GM20000 (cell line): ENCODE measurements at regions not wholly inside any gene's neighbourhood (a gene's known extent, or its start where the extent isn't known, plus 50 kb on each side); places are given as distances from the start of the nearest gene placed in this dataset.

ENCODE experiments used
- DNase-seq: peaks from one replicate; pipeline ENCODE4 v3.0.0; 2012; ENCODE audit warnings: low spot score
- TF ChIP-seq, protein P1 (sequence below): IDR thresholded peaks from 2 replicates; pipeline ENCODE4 v1.5.1; 2012; ENCODE audit warnings: mild to moderate bottlenecking, control low read depth; ENCODE audit errors: extremely low read depth, missing control alignments

DNA sequence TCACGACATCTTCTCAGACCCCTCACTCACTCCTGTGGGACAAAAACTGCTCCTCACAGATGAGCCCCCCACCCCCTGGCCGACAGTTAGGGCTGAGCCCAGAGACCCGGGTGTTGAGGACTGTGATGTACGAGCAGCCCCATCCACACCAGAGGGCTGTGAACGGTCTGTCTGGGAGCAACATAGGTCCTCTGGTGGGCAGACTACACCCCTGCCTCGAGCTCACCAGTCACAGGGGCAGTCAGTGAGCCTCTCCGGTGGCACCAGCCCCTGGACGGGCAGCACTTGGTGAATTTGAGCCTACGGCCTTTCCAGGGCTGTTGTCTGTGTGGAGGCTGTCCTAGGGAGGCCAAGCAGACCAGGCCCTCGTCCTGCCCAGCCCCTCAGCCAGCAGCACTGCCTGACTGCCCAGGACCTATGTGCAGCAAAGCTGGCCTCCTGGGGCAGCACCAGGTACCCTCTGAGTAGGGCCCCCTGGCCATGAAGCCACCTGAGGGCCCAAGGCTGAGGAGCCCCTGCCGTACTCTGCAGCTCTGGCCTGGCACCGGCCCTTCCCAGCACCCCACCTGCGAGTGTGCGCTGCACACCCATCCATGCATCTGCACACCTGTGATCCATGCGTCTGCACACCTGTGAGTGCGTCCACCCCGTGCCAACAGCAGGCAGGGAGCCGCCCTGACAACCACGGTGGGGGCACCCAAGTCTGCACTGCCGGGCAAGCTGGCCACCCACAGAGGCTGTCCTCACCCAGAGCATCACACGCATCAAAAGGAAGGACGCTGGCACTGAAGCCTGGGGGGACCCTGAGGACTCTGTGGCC lies 111.6 kb upstream of the NKX1-1 start:
- DNase-seq, result no peak
- TF ChIP-seq, protein P1, sequence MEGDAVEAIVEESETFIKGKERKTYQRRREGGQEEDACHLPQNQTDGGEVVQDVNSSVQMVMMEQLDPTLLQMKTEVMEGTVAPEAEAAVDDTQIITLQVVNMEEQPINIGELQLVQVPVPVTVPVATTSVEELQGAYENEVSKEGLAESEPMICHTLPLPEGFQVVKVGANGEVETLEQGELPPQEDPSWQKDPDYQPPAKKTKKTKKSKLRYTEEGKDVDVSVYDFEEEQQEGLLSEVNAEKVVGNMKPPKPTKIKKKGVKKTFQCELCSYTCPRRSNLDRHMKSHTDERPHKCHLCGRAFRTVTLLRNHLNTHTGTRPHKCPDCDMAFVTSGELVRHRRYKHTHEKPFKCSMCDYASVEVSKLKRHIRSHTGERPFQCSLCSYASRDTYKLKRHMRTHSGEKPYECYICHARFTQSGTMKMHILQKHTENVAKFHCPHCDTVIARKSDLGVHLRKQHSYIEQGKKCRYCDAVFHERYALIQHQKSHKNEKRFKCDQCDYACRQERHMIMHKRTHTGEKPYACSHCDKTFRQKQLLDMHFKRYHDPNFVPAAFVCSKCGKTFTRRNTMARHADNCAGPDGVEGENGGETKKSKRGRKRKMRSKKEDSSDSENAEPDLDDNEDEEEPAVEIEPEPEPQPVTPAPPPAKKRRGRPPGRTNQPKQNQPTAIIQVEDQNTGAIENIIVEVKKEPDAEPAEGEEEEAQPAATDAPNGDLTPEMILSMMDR, result no peak

DNA sequence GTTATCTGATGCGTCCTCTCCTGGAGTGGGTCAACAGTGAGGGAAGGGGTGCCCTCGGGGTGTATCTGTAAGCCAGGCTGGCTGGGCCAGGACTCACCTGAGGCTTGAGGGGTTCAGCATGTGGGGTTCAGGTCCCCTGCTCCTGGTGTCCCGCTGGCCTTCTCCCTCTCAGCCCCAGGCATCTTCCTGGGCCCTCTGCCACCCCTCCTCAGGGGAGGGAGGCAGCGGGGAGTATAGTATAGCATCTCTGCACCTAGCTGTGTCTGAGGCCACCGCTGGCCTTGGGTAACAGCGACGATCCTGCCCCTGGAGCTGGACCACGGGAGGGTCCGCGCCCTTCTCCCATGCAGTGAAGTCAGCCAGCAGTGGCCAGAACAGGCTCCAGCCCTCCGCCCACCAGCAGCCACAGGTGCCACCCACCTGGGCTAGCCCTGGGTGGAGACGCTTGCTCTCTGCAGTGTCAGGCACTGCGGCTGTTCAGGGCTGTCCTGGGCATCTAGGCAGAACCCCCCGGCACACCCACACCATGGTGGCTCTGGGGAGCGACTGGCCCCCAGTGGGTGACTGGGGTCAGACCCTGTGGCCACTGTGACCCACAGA lies 110.7 kb upstream of the NKX1-1 start:
- DNase-seq, result no peak

DNA sequence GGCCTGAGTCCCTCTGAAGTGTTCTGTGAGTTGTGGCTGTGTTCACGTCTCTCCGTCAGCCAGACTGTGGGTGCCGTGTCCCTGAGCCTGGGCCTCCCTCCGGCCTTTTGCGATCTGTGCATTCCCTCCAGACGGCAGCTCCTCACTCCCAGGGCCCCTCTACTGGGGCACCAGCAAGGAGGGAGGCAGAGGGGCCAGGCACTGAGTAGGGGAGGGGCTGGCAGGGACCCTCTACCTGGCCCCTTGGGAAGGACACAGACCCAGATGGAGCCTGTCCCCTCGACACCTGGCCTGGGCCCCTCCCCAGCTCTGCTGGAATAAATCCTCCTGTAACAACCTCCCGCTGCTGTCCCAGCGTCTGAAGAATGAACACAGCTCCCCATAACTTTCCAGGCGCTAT lies 110.0 kb upstream of the NKX1-1 start:
- DNase-seq, result no peak
- TF ChIP-seq, protein P1, result no peak

More for the DNA sequence above, 110.7 kb upstream of the NKX1-1 start:
- TF ChIP-seq, protein P1, result no peak

DNA sequence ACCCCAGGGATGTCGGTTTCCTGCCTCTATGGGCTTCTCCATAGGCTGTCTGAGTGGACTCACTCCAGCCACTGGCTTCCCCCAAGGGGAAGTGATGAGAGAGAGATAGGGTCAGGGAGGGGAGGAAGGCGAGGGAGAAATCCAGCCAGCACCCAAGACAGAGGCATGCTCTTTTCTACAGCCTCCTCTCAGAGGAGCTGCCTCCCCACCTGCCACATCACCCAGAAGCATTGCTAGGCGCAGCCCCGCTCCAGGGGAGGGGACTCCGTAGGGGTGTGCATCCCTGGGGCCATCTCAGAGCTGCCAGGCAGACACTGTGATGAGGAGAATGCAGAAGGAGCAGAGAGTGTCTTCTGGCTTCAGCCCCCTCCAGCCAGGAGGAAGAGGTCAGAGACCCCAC lies 109.5 kb upstream of the NKX1-1 start:
- DNase-seq, result no peak
- TF ChIP-seq, protein P1, result no peak

DNA sequence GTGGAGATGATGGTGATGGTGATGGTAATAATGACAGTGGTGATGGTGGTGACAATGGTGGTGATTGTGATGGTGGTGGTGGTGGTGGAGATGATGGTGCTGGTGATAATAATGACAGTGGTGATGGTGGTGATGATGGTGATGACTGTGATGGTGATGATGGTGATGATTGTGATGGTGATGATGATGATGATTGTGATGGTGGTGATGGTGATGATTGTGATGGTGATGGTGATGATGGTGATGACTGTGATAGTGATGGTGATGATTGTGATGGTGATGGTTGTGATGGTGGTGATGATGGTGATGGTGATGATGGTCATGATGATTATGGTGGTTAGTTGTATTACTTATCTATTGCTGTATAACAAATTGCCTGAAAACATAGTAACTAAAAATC lies 108.9 kb upstream of the NKX1-1 start:
- no peak for DNase-seq
- TF ChIP-seq, protein P1, result no peak

DNA sequence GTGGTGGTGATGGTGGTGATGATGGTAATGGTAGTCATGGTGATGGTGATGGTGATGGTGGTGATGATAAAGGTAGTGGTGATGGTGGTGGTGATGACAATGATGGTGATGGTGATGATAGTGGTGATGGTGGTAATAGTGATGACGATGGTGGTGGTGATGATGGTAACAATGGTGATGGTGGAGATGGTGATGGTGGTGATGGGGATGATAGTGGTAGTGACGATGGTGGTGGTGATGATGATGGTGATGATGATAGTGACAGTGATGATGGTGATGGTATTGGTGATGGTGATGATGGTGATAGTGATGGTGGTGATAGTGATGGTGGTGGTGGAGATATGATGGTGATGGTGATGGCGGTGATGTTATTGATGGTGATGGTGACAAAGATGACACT lies 108.4 kb upstream of the NKX1-1 start:
- TF ChIP-seq, protein P1, result no peak
- no peak for DNase-seq

DNA sequence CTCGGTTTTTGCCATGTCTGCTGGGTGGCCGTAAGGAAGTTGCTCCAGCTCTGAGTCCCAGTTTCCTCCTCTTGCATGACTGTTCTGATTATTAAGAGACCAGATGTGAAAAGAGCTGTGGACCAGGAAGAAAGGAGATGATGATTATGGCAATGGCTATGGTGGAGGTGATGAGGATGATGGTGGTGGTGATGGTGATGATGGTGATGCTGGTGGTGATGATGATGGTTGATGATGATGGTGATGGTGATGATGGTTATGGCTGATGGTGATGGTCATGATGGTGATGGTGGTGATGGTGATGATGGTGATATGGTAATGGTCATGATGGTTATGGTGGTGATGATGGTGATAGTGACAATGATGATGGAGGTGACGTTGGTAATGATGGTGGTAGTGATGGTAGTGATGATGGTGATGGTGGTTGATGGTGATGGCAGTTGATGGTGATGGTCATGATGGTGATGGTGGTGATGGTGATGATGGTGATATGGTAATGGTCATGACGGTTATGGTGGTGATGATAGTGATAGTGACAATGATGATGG lies 107.8 kb upstream of the NKX1-1 start:
- DNase-seq, result no peak
- TF ChIP-seq, protein P1, result no peak
